Fibroblast of mammary gland (primary cell): ENCODE measurements at regions not wholly inside any gene's neighbourhood (a gene's known extent, or its start where the extent isn't known, plus 50 kb on each side); places are given as distances from the start of the nearest gene placed in this dataset.

Experiments used
- DNase-seq: peaks from one replicate; pipeline ENCODE4 v3.0.0-alpha.2; 2010; ENCODE audit warnings: low read depth
- H3K4me3 ChIP-seq: 2 replicates; pipeline ENCODE4 v1.5.1; 2011; ENCODE audit warnings: low read depth, mild to moderate bottlenecking, low read length, moderate library complexity; ENCODE audit not compliant: control insufficient read depth
- TF ChIP-seq, protein P1 (sequence below): conservative IDR thresholded peaks from 2 replicates; pipeline ENCODE4 v1.5.1; 2011; ENCODE audit warnings: low read depth, low read length, inconsistent platforms; ENCODE audit not compliant: control insufficient read depth, insufficient read depth

DNA sequence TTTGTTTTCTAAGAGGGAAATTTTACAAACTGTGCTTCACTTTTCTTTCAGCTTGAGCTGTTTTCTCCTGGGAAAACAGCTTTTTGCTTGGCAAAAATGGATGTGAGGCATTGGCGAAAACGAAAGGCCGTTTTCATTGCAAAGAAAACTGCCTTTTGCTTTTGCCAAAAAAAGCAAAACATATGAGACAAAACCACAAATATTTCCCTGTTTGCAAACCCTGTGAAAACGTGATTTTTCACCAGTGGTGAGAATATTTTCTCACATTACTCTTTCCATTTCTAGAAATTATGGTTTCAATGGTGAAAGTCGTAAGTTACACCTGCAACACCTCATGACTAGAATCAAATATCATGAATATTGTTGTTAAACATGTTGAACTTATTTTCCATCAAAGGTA lies 74.0 kb upstream of the ZBTB18 start:
- TF ChIP-seq, protein P1, sequence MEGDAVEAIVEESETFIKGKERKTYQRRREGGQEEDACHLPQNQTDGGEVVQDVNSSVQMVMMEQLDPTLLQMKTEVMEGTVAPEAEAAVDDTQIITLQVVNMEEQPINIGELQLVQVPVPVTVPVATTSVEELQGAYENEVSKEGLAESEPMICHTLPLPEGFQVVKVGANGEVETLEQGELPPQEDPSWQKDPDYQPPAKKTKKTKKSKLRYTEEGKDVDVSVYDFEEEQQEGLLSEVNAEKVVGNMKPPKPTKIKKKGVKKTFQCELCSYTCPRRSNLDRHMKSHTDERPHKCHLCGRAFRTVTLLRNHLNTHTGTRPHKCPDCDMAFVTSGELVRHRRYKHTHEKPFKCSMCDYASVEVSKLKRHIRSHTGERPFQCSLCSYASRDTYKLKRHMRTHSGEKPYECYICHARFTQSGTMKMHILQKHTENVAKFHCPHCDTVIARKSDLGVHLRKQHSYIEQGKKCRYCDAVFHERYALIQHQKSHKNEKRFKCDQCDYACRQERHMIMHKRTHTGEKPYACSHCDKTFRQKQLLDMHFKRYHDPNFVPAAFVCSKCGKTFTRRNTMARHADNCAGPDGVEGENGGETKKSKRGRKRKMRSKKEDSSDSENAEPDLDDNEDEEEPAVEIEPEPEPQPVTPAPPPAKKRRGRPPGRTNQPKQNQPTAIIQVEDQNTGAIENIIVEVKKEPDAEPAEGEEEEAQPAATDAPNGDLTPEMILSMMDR, result no peak
- peak; percentile 42 for DNase-seq
- no peak overlapping the region for H3K4me3 ChIP-seq

- peak; percentile 40 for DNase-seq
- TF ChIP-seq, protein P1, result no peak
- H3K4me3 ChIP-seq, result no peak overlapping the region
Measured at GRCh38 chr1:243974451-243975292, 76.4 kb upstream of the ZBTB18 start.

DNA sequence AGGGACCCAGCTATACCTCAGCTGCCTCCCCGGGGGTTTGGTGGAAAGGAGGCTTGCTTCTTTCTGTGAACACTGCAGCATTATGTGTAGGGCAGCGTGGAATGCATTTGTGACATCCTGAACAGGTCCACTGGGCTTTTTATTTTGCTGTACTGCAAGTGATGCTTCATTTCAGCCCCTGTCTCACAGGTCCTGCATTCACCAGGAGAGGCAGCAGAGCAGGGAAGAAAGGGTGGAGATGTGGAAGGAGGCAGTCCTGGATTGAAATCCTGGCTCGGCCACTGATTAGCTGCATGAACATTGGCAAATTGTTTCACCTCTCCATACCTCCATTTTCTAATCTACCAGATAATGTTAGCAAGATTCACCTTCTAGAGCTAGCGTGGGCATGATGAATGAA lies 77.9 kb upstream of the ZBTB18 start:
- TF ChIP-seq, protein P1, result no peak
- DNase-seq, result no peak
- no peak overlapping the region for H3K4me3 ChIP-seq

- TF ChIP-seq, protein P1, result no peak
- DNase-seq, result no peak
- no peak overlapping the region for H3K4me3 ChIP-seq
Measured at GRCh38 chr1:243970077-243970476, 81.0 kb upstream of the ZBTB18 start.

DNA sequence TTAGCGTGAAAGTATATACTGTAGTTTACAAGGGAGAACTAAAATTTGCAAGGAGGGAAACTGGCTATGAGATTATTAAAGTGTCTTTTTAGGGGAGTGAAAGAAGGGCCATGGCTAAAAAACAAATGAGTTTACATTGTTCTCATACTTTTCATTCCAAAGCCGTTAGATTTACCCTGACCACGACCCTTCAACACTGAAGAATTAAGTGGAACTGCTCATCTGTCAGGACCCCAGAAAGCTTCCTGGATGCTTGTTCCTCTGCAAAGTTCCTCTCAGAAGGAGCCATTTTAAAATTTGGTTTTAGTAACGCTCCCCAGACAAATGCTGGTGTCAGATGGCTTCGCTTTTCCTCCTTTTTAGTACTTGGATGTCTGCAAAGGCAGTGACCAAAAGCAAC lies 82.7 kb upstream of the ZBTB18 start:
- TF ChIP-seq, protein P1, result no peak
- DNase-seq, result no peak
- H3K4me3 ChIP-seq, result no peak overlapping the region

DNA sequence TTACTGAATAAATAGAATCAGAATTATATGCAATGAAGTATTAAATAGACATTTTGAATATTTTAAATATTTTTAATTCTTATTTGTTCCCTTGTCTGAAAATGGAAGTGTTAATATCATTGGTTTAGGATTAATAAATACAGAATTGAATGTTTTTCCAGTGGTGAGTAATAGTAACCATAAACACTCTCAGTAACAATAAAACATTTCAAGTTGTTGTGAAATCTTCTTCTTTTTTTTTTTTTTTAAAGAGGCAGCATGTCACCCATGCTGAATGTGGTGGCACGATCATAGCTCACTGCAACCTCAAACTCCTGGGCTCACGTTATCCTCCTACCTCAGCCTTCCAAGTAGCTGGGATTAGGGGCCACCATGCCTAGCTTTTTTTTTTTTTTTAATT lies 86.2 kb upstream of the ZBTB18 start:
- TF ChIP-seq, protein P1, result no peak
- H3K4me3 ChIP-seq, result no peak overlapping the region
- DNase-seq, result peak; percentile 28

DNA sequence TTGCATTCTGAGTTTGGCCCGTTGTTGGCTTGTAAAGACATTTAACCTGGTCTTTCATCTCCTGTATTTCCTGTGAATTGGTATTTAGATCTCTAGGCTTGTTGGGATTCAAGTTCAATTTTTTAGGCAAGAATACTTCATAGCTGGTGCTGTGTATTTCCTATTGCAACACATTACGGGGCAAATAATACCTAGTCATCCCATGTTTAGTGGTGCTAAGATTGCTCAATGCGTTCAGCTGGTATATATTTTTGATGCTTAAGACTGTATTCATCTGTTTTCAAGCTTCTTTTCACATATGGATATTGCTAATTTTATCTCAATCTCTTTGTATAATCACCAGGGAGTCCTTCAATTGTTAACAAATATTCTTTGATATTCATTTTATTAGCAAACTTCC lies 87.5 kb upstream of the ZBTB18 start:
- no peak overlapping the region for H3K4me3 ChIP-seq
- TF ChIP-seq, protein P1, result no peak
- DNase-seq, result peak; percentile 63
